HG03558 (cell line): ENCODE measurements at regions not wholly inside any gene's neighbourhood (a gene's known extent, or its start where the extent isn't known, plus 50 kb on each side); places are given as distances from the start of the nearest gene placed in this dataset.
"Not testable (repeated sequence)": the region's sequence is repeated elsewhere in the genome, so short reads cannot be mapped to it uniquely, and the experiment has no call there.

Experiments
- ATAC-seq: cut with Tn5 transposase; IDR thresholded peaks from one replicate; pipeline ENCODE4 v1.9.1; 2021; ENCODE audit warnings: moderate number of reproducible peaks; ENCODE audit not compliant: unreplicated experiment; ENCODE audit errors: extremely low read depth

DNA sequence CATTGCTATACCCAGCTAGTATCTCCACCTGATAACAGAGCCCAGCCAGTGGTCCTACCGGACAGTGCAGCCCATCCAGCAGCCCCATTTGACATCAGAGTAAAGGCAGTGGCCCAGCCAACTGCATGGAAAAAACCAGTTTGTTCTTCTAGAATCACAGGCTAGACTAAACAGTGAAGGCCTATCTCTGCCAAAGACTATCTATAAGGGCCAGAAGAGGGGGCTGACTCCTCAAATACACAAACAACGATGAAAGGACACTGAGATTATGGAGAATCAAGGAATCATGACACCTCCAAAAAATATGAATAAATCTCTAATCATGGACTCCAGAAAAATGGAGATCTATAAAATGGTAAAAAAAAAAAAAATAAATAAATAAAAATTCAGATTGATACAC lies 546.4 kb upstream of the HTR2C start:
- no peak for ATAC-seq

DNA sequence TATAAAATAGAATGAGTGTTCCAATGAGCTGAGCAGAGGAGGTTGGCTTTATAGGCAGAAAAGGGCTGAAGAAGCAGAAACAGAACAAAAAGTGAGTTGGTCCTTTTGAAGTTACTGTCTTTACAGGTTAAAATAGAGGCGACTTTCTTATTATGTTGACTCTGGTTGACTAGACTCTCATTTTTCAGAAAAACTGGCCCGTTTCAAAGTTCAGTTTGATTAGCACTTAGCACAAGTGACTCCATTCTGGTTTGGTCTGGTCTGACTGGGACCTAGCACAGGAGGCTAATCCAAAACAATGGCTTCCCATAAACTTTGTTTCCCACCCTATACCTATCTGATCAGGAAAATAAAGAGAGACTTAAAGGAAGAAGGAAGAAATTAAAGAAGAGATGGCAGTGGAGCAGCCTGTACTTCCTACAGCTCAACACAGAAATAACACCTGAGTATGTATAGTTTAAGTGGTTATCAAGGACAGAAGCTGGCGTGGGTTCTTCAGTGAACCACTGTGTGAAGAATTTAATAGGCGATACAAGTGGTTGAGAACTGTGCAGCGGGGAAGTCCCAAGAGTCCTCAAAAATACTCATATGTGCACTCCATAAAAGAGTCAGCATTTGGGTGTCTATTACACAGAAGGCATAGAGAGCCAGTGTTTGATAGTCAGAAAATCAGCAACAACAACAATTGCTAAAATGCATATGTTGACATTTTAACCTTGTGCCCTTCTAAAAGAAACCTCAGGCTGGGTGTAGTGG lies 554.8 kb upstream of the HTR2C start:
- ATAC-seq, result no peak

DNA sequence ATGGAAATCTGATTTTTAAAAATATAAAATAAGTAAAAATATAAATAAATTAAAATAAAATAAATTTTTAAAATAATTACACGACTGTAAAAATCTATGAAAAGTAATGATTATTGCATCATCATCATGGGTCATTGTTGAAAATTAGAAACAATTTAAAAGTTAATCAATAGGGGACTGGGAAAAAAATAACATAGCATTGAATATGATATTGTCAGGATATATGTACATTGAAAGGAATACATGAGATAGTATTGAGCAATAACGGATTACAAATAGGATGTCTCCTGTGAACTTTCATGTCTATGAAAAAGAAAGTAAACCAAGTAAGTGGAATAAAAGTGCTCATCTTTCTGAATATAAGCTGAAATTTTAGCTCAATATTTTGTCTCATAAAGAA lies 566.8 kb upstream of the HTR2C start:
- no peak for ATAC-seq

DNA sequence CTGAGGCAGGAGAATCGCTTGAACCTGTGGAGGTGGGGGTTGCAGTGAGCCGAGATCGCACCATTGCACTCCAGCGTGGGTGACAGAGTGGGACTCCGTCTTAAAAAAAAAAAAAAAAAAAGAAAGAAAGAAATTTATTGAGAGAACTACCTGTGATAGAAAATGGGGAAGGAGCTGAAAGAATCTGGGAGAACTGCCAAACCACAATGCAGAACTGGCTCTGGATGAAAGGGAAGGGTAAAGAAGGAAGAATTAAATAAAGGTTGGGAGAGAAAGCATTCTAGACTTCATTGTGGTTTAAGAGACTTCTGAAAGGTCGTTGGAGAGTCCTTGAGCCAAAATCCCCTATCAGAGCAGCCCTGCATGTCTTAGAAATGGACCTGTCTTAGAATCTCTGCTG lies 567.9 kb upstream of the HTR2C start:
- ATAC-seq, result no peak

- ATAC-seq, result no peak
These were observed 577.2 kb upstream of the HTR2C start for GRCh38 chrX:114006664-114007063.

- ATAC-seq, result no peak
These were observed 587.1 kb upstream of the HTR2C start for GRCh38 chrX:113996781-113997180.

DNA sequence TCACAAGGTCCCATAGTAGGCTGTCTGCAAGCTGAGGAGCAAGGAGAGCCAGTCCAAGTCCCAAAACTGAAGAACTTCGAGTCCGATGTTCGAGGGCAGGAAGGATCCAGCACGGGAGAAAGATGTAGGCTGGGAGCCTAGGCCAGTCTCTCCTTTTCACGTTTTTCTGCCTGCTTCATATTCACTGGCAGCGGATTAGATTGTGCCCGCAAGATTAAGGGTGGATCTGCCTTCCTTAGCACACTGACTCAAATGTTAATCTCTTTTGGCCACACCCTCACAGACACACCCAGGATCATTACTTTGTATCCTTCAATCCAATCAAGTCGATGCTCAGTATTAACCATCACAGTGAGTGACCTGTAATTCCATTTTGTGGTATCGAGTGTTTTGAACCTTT lies 592.2 kb upstream of the HTR2C start:
- not testable (repeated sequence) for ATAC-seq

GRCh38 chrX:113990669-113991068 lies 593.2 kb upstream of the HTR2C start:
- ATAC-seq, result not testable (repeated sequence)

DNA sequence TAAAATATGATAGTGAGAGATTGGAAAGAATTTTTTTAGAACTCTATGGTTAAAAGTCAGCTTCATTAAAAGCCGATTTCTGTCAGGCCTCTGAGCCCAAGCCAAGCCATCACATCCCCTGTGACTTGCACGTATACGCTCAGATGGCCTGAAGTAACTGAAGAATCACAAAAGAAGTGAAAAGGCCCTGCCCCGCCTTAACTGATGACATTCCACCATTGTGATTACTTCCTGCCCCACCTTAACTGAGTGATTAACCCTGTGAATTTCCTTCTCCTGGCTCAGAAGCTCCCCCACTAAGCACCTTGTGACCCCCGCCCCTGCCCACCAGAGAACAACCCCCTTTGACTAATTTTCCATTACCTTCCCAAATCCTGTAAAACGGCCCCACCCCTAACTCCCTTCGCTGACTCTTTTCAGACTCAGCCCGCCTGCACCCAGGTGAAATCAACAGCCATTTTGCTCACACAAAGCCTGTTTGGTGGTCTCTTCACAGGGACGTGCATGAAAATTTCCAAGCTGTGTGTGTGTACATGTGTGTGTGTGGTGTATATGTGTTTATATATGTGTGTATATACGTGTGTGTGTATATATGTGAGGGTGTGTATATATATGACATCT lies 595.5 kb upstream of the HTR2C start:
- ATAC-seq, result not testable (repeated sequence)

DNA sequence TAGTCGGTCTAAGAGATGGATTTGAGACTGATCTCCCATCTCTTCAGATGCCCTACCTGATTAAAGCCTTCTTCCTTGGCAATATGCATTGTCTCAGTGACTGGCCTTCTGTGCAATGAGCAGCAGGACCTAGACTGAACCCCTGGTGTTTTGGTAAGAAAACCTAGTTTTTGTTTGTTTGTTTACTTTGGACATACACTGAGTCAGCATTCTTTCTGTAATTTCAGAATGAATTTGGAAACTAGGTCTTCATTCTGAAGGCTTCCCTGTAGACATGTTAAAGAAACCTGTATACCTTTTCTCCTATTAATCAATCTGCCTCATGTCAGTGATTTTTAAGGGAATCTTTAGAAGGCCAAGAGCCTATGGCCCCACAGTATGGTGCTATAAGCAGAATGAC lies 597.5 kb upstream of the HTR2C start:
- ATAC-seq, result no peak

- ATAC-seq, result no peak
These were observed 601.1 kb upstream of the HTR2C start for GRCh38 chrX:113982766-113983165.

- ATAC-seq, result no peak
These were observed 602.9 kb upstream of the HTR2C start for GRCh38 chrX:113980953-113981352.

DNA sequence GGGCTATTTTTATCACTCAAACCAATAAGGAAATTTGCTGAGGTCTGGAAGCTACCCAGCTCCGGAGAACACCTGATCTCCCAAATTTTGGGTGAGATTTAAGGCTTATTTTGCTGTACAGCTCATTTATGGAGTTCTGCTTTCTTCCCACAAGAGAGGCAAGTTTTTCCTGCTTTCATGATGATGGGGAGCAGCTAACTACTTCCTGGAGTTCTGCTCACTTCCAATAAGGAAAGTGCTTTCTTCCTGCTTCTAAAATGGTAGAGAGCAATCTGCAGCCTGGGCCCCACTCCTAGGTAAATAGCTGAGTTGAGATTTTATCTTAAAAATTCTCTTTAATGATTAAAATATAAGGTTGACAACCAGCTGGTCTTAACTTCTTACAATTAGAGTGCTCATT lies 606.0 kb upstream of the HTR2C start:
- ATAC-seq, result no peak

GRCh38 chrX:113975441-113975840 lies 608.4 kb upstream of the HTR2C start:
- no peak for ATAC-seq

DNA sequence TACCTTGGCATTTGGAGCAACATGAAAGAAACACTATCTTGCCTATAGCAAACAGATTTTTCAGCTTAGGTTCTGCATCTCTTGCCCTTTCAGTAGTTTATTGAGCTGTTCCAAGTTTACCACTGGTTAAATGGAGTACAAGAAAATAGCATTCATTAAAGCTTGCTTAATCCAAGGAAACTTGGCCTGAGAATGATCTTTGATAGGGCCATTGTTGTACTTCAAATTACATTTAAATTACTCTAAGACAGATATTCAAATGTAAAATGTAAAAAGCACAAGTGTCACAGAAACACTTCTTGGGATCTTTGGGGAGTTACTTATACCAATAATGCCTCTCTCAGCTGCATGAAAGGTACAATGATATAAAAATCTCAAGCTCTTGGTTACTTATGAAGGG lies 609.0 kb upstream of the HTR2C start:
- ATAC-seq, result no peak

GRCh38 chrX:113973706-113974105 lies 610.2 kb upstream of the HTR2C start:
- no peak for ATAC-seq

- ATAC-seq, result no peak
These were observed 617.1 kb upstream of the HTR2C start for GRCh38 chrX:113966791-113967190.

GRCh38 chrX:113962343-113962742 lies 621.5 kb upstream of the HTR2C start:
- no peak for ATAC-seq

- ATAC-seq, result no peak
These were observed 623.8 kb upstream of the HTR2C start for GRCh38 chrX:113959912-113960626.

DNA sequence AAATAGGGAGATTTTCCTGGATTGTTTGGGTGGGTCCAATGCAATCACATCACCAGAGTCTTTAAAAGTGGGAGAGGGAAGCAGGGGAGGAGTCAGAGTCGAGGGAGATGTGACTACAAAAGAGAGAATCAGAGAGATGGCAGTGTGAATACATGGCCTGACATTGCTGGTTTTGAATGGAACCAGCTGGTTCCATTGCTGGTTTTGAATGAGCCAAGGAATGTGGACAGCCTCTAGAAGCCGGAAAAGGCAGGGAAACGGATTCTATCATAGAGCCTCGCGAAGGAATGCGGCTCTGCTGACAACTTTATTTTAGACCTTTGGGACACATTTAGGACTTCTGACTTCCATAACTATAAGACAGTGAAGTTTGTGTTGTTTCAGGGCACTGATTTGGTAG lies 627.0 kb upstream of the HTR2C start:
- no peak for ATAC-seq

DNA sequence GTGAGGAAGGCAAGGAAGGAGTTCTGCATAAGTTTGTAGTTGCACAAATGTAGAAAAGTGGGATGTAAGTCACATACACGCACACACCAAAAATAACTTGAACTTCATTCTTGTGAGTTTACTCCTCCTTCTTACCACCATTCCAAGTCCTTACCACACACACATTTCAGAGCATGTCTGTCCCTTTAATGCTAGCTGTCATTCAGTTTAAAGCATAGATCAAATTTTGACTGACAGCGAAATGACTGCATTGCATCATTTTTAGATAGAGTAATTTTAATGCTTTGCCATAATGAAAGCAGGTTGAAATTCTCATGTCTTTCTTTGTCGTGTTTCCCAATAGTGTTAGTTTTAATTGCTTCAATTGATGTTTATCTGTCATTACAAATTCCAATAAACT lies 629.6 kb upstream of the HTR2C start:
- no peak for ATAC-seq
